NCI-H2081 treated with DMSO at 0.1 percent for 48 hours (cell line): ENCODE measurements at regions not wholly inside any gene's neighbourhood (a gene's known extent, or its start where the extent isn't known, plus 50 kb on each side); places are given as distances from the start of the nearest gene placed in this dataset.
A peak's percentile ranks its signal among the peaks of the same experiment; 100 is the strongest.

Source experiments
- DNase-seq: peaks from one replicate; lab custom pipeline; 2025; lab: John Stamatoyannopoulos, UW

GRCh38 chr5:167710444-167711073 lies 580.9 kb upstream of the WWC1 start:
- DNase-seq = no peak

DNA sequence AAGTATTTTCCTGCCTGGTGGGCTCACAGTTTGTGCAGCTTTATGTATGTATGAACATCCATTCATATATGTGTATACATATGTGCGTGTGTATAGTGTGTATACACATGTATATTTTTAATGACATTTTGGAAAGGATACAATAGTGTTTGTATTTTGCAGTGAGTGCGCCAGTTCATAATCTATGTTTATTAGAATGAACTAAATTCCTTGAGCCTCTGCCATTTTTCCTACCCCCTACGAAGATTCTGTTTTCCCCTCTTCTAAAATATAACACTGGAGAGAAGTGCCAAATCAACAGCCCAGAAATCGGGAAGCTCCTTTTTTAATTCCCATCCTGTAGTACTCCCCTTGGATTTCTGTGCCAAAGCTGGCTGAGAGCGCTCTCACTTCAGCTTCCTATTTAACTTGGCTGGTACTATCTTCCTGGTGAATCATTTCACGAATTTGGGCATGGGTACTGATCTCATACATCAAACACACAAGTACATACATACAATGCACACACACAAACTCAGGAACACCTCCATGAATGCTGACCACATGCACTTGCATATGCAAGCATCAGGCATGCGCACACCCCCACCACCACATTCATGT lies 578.4 kb upstream of the WWC1 start:
- no peak for DNase-seq

DNA sequence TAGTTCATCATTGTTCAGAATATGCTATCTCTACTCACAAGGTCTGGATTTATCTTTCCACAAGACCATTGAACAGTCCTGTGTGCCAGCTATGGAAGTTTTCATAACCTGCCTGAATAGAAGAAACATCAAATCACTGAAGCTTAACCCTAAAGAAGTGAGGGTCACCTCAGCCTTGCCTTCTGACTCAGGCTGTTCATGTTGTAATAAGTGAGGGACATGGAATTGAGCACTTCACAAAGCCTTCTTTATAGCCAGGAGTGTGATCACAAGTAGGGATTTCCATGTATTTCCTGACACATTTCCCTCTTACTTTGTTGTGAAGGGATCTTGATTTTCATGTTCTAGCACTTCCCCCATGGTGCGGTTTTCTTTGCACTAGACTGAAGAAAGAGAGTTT lies 577.5 kb upstream of the WWC1 start:
- DNase-seq = no peak

DNA sequence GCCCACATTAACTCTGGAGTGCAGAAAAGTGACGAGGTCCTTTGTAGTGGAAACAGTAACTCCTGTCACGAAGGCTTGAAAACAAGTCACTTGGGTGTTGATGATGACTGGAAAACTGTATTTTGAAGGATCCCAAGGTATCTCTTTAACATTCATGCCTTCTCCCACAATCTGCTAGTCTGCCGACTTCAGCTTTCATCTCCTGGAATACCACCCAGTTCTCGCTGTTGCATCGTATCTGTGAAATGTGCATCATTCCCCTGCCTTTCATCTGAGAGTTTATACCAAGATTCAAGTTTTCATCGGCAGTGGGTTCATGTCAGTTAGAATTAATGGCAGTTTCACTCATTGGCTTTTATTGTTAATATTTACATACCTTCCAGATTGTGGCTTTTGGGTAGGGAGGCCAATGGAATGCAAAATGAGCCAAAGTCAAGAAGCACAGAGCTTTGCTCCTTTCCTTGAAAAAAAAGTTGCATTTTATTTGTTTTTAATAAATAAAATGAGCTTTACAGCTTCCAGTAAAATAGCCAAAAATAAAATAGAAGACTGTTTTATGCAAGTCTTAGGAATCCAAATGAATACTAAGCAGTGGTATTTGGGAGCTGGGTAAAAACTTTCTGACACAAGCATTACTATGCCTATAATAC lies 575.2 kb upstream of the WWC1 start:
- DNase-seq = no peak

DNA sequence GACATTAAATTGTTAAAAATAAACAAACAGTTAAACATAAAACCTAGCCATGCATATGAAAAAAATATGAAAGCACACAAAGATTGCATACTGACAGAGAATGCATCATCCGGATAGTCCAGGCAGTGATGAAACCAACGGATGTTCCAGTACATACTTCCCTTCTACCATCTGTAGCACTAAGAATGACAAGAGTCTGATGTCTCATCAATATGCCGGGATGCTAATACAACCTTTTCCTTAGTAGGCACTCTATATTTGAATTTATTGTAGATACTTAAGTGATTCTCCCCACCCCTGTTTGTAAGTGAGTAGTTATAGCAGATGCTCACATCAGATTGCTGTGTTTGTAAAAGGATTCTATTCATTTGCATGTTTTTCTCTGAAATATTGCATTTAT lies 571.2 kb upstream of the WWC1 start:
- no peak for DNase-seq

GRCh38 chr5:167720676-167721260 lies 570.7 kb upstream of the WWC1 start:
- no peak for DNase-seq

DNA sequence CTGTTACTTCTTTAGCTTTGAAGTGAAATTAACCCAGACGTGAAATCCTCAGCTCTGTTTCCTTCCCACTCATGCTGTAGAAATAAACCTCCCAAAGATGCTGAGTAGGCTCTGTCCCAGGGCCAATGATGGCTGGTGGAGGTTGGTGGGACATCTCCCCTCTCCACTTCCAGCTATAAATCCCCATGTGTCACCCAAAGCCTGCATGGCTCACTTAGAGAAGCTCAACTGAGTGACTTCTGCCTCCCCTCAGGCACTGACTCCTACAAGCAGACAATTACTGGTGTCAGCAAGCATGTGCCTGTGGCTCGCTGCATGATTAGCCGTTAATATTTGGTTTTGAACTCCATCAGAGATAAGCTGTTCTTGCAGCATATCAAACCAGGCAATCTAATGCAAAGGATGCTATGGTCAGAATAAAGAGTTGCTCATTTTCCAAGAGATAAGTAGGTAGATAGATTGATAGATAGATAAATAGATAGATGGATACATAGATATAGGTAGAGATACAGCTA lies 569.5 kb upstream of the WWC1 start:
- DNase-seq = no peak

GRCh38 chr5:167723254-167723871 lies 568.1 kb upstream of the WWC1 start:
- peak; percentile 60 for DNase-seq

GRCh38 chr5:167725264-167725663 lies 566.2 kb upstream of the WWC1 start:
- DNase-seq = no peak

DNA sequence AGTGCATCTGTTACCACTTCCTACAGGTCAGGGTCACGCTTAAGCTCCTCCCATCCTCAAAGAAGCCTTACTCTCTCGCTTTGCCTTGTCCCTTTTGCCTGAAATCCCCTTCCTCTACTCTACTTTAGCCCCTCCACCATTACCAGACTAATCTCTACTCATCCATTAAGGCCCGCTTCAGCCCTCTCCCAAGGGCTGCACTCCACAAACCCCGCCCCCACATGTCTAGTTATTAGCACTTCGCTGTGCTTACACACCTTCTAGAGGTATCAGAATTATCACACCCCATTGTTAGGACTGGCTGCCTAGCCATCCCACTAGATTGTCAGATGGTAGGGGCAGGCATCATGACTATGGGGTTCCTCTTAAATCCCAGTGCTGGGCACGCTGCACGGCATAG lies 565.7 kb upstream of the WWC1 start:
- no peak for DNase-seq

GRCh38 chr5:167726642-167727041 lies 564.8 kb upstream of the WWC1 start:
- DNase-seq = no peak

GRCh38 chr5:167730121-167730520 lies 561.3 kb upstream of the WWC1 start:
- DNase-seq = no peak

GRCh38 chr5:167730656-167731055 lies 560.8 kb upstream of the WWC1 start:
- no peak for DNase-seq

DNA sequence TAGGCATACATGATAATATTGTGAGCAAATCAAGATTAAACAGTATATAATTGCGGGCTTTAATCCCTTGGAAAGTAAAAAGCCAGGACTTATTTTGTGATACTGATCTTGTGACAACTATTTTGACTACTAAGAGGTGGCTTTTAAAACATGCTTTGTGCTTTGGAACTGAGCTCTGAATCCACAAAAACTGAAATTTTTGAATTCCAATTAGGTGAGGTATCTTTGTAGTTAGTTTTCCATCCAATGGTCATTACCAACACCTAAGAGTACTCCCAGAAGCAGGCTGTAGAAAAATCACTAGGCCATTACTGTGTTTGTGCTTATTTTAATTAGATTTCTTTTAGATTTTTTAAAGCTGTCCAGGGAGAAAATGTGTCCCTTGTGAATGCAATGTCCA lies 559.5 kb upstream of the WWC1 start:
- DNase-seq = no peak

GRCh38 chr5:167732499-167732898 lies 558.9 kb upstream of the WWC1 start:
- no peak for DNase-seq

DNA sequence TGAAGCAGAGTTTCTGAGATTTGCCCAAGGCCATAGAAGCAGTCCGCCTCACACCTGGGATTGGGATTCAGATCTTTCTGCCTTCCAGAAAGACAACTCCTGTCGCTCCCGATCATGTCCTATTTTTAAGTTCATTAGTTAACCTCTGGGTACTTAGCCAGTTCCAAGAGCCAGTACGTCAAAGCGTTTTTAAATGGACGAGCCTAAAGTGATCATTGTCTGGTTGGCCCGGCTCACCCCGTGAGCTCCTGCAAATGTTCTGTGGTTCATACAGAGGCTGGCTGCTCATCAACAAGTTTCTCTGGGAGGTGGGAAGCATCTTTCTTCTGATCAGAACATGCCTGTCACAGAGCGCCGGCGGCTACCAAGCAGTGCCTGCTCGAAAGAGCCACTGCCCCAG lies 554.5 kb upstream of the WWC1 start:
- DNase-seq = no peak

DNA sequence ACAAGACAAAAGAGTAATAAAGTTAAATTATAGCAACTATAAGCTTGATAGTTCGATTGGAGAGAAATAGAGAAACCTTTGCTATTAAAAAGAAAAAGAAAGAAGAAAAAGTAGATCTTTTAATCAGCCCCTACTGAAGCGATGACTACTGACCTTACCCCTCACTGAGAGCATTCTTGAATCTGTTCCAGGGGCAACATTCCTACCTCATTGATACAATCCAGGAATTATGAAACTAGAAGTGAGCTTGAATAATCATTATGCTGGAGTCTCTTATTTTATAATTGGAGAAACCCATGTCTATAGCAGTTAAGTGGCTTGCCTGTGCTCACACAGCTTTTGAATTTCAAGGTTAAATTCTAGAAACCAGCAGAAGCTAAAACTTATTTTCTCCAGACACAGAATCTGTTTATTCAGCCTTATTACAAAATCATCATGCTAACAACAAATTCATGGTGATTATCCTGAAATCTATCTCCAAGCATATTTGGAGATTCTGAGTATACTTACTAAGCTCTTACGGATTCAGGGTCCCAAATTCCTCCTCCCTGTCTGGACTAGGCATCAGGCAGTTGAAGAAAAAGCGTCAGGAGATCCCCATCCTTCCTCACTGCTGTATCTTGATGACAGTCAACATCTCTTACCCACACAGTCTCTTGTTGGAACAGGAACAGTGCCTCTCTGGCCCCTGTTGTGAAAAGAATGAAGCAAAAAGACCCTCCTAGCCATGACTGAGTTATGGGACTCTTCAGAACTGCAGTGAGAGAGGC lies 547.6 kb upstream of the WWC1 start:
- no peak for DNase-seq

- DNase-seq = no peak
Observed at GRCh38 chr5:167745868-167746267, 545.6 kb upstream of the WWC1 start.

- DNase-seq = no peak
Observed at GRCh38 chr5:167750586-167750985, 540.9 kb upstream of the WWC1 start.

- no peak for DNase-seq
Observed at GRCh38 chr5:167752936-167753335, 538.5 kb upstream of the WWC1 start.

DNA sequence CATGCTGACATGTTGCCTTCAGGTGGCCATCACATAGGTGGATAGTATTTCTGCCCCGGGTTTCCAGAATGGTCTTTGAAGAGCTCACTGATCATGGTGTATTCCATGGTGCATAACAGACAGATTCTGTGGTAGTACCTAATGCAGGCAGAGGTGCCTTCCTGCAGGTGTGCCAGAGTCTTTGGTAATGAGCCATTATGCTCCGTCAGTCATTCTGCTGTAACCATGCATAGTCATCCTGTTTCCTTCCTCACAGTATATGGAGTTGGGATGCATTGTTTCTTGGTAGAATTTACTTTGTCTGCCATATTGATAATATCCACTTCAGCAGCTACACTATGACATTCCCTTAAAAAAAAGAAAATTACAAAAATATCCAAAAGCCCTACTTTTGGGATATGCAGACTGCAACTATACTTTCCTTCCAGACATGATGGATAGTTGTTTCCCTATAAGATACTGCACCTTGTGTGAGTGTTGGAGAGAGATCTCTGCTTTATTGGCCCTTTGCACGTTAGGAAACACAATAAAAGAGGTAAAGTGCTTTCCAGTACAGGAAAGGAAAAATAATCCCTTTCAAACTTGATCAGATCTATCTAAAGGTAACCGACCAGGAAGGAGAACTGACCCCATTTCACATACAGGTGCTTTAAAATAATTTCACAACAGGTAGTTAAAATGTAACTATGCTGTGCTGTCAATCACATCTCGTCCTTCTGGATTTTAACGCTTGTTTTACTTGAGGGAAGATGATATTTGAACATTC lies 537.5 kb upstream of the WWC1 start:
- DNase-seq = no peak
